ENCODE measurements at regions not wholly inside any gene's neighbourhood (a gene's known extent, or its start where the extent isn't known, plus 50 kb on each side); places are given as distances from the start of the nearest gene placed in this dataset.

- TF ChIP-seq, protein P1, sequence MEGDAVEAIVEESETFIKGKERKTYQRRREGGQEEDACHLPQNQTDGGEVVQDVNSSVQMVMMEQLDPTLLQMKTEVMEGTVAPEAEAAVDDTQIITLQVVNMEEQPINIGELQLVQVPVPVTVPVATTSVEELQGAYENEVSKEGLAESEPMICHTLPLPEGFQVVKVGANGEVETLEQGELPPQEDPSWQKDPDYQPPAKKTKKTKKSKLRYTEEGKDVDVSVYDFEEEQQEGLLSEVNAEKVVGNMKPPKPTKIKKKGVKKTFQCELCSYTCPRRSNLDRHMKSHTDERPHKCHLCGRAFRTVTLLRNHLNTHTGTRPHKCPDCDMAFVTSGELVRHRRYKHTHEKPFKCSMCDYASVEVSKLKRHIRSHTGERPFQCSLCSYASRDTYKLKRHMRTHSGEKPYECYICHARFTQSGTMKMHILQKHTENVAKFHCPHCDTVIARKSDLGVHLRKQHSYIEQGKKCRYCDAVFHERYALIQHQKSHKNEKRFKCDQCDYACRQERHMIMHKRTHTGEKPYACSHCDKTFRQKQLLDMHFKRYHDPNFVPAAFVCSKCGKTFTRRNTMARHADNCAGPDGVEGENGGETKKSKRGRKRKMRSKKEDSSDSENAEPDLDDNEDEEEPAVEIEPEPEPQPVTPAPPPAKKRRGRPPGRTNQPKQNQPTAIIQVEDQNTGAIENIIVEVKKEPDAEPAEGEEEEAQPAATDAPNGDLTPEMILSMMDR (IDR thresholded peaks at IDR 0.05) = no peak
- TF ChIP-seq POLR2AphosphoS5 (IDR thresholded peaks at IDR 0.05) = no peak
- TF ChIP-seq EP300 (IDR thresholded peaks at IDR 0.05) = no peak
These were observed 211.9 kb downstream of the CENPW start for GRCh38 chr6:126551832-126552231.
